ENCODE measurements at regions not wholly inside any gene's neighbourhood (a gene's known extent, or its start where the extent isn't known, plus 50 kb on each side); places are given as distances from the start of the nearest gene placed in this dataset.

- H3K4me3 ChIP-seq (ENCODE audit: control insufficient read depth, low read depth, low read length), result no peak overlapping the region
- TF ChIP-seq, protein P1, sequence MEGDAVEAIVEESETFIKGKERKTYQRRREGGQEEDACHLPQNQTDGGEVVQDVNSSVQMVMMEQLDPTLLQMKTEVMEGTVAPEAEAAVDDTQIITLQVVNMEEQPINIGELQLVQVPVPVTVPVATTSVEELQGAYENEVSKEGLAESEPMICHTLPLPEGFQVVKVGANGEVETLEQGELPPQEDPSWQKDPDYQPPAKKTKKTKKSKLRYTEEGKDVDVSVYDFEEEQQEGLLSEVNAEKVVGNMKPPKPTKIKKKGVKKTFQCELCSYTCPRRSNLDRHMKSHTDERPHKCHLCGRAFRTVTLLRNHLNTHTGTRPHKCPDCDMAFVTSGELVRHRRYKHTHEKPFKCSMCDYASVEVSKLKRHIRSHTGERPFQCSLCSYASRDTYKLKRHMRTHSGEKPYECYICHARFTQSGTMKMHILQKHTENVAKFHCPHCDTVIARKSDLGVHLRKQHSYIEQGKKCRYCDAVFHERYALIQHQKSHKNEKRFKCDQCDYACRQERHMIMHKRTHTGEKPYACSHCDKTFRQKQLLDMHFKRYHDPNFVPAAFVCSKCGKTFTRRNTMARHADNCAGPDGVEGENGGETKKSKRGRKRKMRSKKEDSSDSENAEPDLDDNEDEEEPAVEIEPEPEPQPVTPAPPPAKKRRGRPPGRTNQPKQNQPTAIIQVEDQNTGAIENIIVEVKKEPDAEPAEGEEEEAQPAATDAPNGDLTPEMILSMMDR (conservative IDR thresholded peaks at IDR 0.05; ENCODE audit: control insufficient read depth, insufficient read depth, low read depth, low read length), result no peak
- DNase-seq (ENCODE audit: low read depth), result no peak
Observed at GRCh38 chr1:17895986-17896385, 140.9 kb downstream of the ACTL8 start.

DNA sequence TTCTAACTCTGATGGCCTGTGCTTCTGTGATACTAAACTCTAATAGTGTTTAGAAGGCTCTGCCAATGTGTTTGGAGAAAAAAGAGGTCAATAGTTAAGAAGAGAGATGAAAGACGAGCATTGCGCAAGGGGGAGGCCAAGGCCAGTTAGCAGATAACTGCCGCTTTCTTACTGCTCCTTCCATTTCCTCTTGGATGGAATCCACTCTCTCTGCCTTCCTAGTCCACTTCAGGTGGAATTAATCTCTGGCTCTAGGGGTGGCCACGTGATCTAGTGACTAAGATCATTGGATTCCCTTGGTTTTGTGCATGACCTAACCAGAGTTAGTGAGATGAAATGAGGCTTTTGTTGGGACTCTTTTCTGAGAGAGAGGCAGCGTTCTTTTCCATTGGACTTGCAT lies 148.3 kb downstream of the ACTL8 start:
- TF ChIP-seq, protein P1 (conservative IDR thresholded peaks at IDR 0.05; ENCODE audit: control insufficient read depth, insufficient read depth, low read depth, low read length), result no peak
- no peak overlapping the region for H3K4me3 ChIP-seq (ENCODE audit: control insufficient read depth, low read depth, low read length)
- DNase-seq (ENCODE audit: low read depth), result no peak

DNA sequence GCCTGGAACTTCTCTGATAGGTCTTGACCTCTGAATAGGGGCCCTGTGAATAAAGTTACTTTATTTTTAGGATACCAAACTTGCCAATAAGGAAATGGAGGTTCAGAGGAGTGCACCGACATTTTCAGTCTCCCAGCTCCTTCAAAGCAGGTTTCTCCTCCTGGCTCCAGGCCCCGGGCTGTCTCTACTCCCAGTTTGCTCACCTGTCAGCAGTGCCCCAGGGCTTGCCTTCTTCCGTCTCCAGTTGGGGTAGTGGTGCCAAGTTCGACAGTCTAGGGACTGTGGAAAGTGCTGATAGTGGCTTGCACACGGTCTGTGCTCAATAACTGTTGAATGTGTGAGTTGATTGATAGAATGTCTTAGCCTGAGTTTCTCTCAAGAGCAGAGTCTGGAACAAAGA lies 149.2 kb downstream of the ACTL8 start:
- TF ChIP-seq, protein P1 (conservative IDR thresholded peaks at IDR 0.05; ENCODE audit: control insufficient read depth, insufficient read depth, low read depth, low read length), result no peak
- DNase-seq (ENCODE audit: low read depth), result no peak
- no peak overlapping the region for H3K4me3 ChIP-seq (ENCODE audit: control insufficient read depth, low read depth, low read length)

DNA sequence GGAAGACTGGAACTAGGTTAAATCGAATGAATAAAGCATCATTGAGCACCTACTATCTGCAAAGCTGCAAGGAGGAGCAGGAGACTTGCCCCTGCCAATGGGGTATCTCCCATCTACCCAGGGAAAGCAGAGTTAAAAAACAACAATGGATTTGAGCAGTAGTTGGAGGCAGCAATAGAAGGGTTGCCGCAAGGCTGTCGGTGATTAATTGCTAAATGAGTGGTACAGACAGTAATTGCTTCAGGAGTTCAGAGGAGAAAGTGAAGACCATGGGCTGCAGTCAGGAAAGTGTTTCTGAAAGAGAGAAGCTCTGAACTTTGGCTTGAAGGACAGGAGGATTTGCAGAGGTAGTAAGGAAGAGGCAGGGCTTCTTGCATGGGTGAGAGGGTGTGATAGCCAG lies 152.9 kb downstream of the ACTL8 start:
- no peak for DNase-seq (ENCODE audit: low read depth)
- no peak overlapping the region for H3K4me3 ChIP-seq (ENCODE audit: control insufficient read depth, low read depth, low read length)
- TF ChIP-seq, protein P1 (conservative IDR thresholded peaks at IDR 0.05; ENCODE audit: control insufficient read depth, insufficient read depth, low read depth, low read length), result no peak

DNA sequence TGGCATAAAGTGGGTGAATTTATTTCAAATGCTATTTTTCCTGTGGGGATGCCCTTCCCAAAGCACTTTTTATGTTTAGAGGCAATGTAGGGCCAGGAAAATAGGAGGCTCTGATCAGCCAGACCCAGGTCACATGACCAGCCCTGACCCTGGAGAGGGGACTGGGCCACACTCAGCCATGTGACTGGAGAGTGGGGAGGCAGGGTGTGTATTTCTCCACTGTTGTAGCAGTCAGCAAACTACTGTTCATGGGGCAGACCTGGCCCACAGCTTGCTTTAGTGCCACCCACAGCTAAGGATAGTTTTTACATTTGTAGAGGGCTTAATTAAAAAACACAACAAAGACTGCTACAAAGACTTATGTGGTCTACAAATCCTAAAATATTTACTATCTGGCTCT lies 153.8 kb downstream of the ACTL8 start:
- DNase-seq (ENCODE audit: low read depth), result no peak
- no peak overlapping the region for H3K4me3 ChIP-seq (ENCODE audit: control insufficient read depth, low read depth, low read length)
- TF ChIP-seq, protein P1 (conservative IDR thresholded peaks at IDR 0.05; ENCODE audit: control insufficient read depth, insufficient read depth, low read depth, low read length), result no peak

DNA sequence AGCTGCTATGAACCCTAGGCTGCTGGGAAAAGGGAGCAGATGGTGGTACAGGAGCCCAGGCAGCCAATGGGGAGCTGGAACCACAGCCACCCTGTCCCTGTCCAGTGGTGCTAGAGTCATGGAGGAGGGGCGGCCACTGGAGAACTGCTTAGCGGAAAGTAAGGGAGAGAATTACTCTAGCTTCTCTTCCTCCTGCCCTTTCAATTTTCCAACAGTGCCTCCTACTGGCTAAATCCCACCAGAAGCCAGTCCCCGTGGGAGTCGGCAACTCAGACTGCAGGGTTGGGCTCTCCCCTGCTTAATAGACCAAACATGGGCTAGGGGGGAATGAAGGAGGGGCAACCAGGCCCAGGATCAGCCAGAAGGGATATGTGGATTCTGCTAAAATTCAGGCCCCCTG lies 154.5 kb downstream of the ACTL8 start:
- TF ChIP-seq, protein P1 (conservative IDR thresholded peaks at IDR 0.05; ENCODE audit: control insufficient read depth, insufficient read depth, low read depth, low read length), result peak; percentile 62
- H3K4me3 ChIP-seq (ENCODE audit: control insufficient read depth, low read depth, low read length), result no peak overlapping the region
- peak; percentile 52 for DNase-seq (ENCODE audit: low read depth)

DNA sequence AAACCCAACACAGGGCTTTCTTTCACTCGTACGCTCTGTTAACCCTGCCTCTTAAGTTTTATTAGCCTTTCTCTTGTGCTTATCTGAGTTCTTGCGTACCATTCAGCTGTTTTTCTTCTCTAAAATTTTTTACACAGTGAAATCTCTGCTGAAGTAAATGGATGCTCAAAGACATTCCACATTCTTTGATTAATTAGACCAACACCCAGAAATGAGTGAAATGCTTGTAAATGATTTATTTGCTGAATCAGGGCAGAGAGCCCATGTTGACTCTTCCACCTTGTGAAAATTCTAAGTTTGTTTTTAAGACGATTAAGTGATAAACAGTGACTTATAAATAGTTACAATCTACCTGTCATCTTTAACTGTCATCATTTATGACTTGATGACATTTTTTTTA lies 156.7 kb downstream of the ACTL8 start:
- TF ChIP-seq, protein P1 (conservative IDR thresholded peaks at IDR 0.05; ENCODE audit: control insufficient read depth, insufficient read depth, low read depth, low read length), result no peak
- DNase-seq (ENCODE audit: low read depth), result no peak
- no peak overlapping the region for H3K4me3 ChIP-seq (ENCODE audit: control insufficient read depth, low read depth, low read length)

Measured in fibroblast of mammary gland (primary cell).